GM23338 (cell line): ENCODE measurements at regions not wholly inside any gene's neighbourhood (a gene's known extent, or its start where the extent isn't known, plus 50 kb on each side); places are given as distances from the start of the nearest gene placed in this dataset.

Experiments used
- ATAC-seq: fragments of 200-7000 bp; cut with Tn5 transposase; 3 replicates; pipeline ENCODE4 v1.9.1; 2020
- DNase-seq: peaks from one replicate; pipeline ENCODE4 v3.0.0-alpha.2; 2015; ENCODE audit warnings: low spot score
- H2AFZ ChIP-seq: fragments of 200-600 bp; sonication (generic); 2 replicates; pipeline ENCODE4 v1.8.0; 2016; ENCODE audit warnings: antibody characterized with exemption, mild to moderate bottlenecking, moderate library complexity
- H3F3A ChIP-seq: fragments of 200-600 bp; sonication (generic); replicated peaks from 2 replicates; pipeline ENCODE4 v1.8.0; 2017; ENCODE audit warnings: antibody characterized with exemption, mixed run types, low read depth
- H3K27ac ChIP-seq: fragments of 200-600 bp; sonication (generic); 2 replicates; pipeline ENCODE4 v1.6.1; 2016; ENCODE audit warnings: low read depth
- H3K27me3 ChIP-seq: fragments of 200-600 bp; sonication (generic); 2 replicates; pipeline ENCODE4 v1.8.0; 2016; ENCODE audit warnings: mild to moderate bottlenecking, mixed run types, moderate library complexity; ENCODE audit not compliant: insufficient read depth
- H3K36me3 ChIP-seq: fragments of 200-600 bp; sonication (generic); 2 replicates; pipeline ENCODE4 v1.8.0; 2016; ENCODE audit warnings: mild to moderate bottlenecking; ENCODE audit not compliant: insufficient read depth
- H3K4me1 ChIP-seq: fragments of 200-600 bp; sonication (generic); 2 replicates; pipeline ENCODE4 v1.8.0; 2016; ENCODE audit warnings: mild to moderate bottlenecking, moderate library complexity; ENCODE audit not compliant: insufficient read depth
- H3K4me2 ChIP-seq: fragments of 200-600 bp; sonication (generic); 2 replicates; pipeline ENCODE4 v1.7.1; 2017; ENCODE audit warnings: mixed run types
- H3K4me3 ChIP-seq: fragments of 200-600 bp; sonication (generic); 2 replicates; pipeline ENCODE4 v1.6.1; 2016; ENCODE audit warnings: mixed run types
- H3K79me2 ChIP-seq: fragments of 200-600 bp; sonication (generic); replicated peaks from 2 replicates; pipeline ENCODE4 v1.8.0; 2017; ENCODE audit warnings: mild to moderate bottlenecking; ENCODE audit not compliant: insufficient read depth
- H3K9me2 ChIP-seq: fragments of 200-600 bp; sonication (generic); 2 replicates; pipeline ENCODE4 v1.8.0; 2017; ENCODE audit not compliant: insufficient read depth
- H4K20me1 ChIP-seq: fragments of 200-600 bp; sonication (generic); replicated peaks from 2 replicates; pipeline ENCODE4 v1.8.0; 2017; ENCODE audit warnings: mild to moderate bottlenecking; ENCODE audit not compliant: insufficient read depth
- H3K27ac Mint-ChIP-seq: 2 replicates; pipeline ENCODE4 v1.8.0; 2020; ENCODE audit warnings: inconsistent platforms, mild to moderate bottlenecking, moderate library complexity, mixed read lengths
- H3K27me3 Mint-ChIP-seq: 3 replicates; pipeline ENCODE4 v1.8.0; 2022; ENCODE audit warnings: low read depth, mild to moderate bottlenecking, moderate library complexity, mixed read lengths, inconsistent platforms; ENCODE audit not compliant: insufficient read depth, poor library complexity
- H3K36me3 Mint-ChIP-seq: 3 replicates; pipeline ENCODE4 v1.8.0; 2021; ENCODE audit warnings: low read depth, mild to moderate bottlenecking, inconsistent platforms, moderate library complexity, mixed read lengths
- H3K4me1 Mint-ChIP-seq: 3 replicates; pipeline ENCODE4 v1.8.0; 2020; ENCODE audit warnings: mild to moderate bottlenecking, inconsistent platforms, mixed read lengths
- H3K4me3 Mint-ChIP-seq: 3 replicates; pipeline ENCODE4 v1.8.0; 2021; ENCODE audit warnings: moderate library complexity, mild to moderate bottlenecking, inconsistent platforms, mixed read lengths
- H3K9me3 Mint-ChIP-seq: 3 replicates; pipeline ENCODE4 v1.8.0; 2020; ENCODE audit warnings: moderate library complexity, mild to moderate bottlenecking, inconsistent platforms, mixed read lengths
- CREB1 ChIP-seq: fragments of 250-450 bp; sonication (Bioruptor Pico); IDR thresholded peaks from 2 replicates; pipeline ENCODE4 v1.5.0; 2020; ENCODE audit warnings: low read depth, mild to moderate bottlenecking, moderate library complexity
- CTCF ChIP-seq, 2 experiments: fragments of 200-600 bp in 1 of 2; sonication (generic) in 1 of 2; conservative IDR thresholded peaks; 2 replicates each; pipeline versions ENCODE4 v1.5.1 to v1.6.1; 2016 to 2017; ENCODE audit warnings: antibody characterized with exemption in 2 of 2, low read depth in 2 of 2, mild to moderate bottlenecking in 2 of 2, moderate library complexity in 1 of 2
- ETS1 ChIP-seq: IDR thresholded peaks from 2 replicates; pipeline ENCODE4 v1.6.1; 2016; ENCODE audit warnings: antibody characterized with exemption
- EZH2 ChIP-seq: fragments of 200-600 bp; sonication (generic); IDR thresholded peaks from one replicate; pipeline ENCODE4 v1.8.0; 2017; ENCODE audit warnings: antibody characterized with exemption, mild to moderate bottlenecking, low read depth; ENCODE audit not compliant: unreplicated experiment
- EZH2phosphoT487 ChIP-seq: fragments of 200-600 bp; sonication (generic); IDR thresholded peaks from one replicate; pipeline ENCODE4 v1.8.1; 2018; ENCODE audit warnings: antibody characterized with exemption; ENCODE audit not compliant: unreplicated experiment
- JUNB ChIP-seq: IDR thresholded peaks from one replicate; pipeline ENCODE4 v1.6.1; 2016; ENCODE audit warnings: antibody characterized with exemption; ENCODE audit not compliant: unreplicated experiment
- NANOG ChIP-seq: IDR thresholded peaks from 2 replicates; pipeline ENCODE4 v1.6.1; 2016; ENCODE audit warnings: antibody characterized with exemption, borderline replicate concordance
- POLR2AphosphoS5 ChIP-seq: IDR thresholded peaks from 2 replicates; pipeline ENCODE4 v1.6.1; 2016; ENCODE audit warnings: antibody characterized with exemption, low read depth
- REST ChIP-seq: IDR thresholded peaks from one replicate; pipeline ENCODE4 v1.6.1; 2018; ENCODE audit warnings: antibody characterized with exemption; ENCODE audit not compliant: unreplicated experiment
- STAT1 ChIP-seq: IDR thresholded peaks from one replicate; pipeline ENCODE4 v1.6.1; 2016; ENCODE audit warnings: antibody characterized with exemption; ENCODE audit not compliant: unreplicated experiment
- ZNF114 ChIP-seq: fragments of 250-450 bp; sonication (Bioruptor Pico); IDR thresholded peaks from 2 replicates; pipeline ENCODE4 v1.5.0; 2020; ENCODE audit warnings: mild to moderate bottlenecking, moderate library complexity

- no peak overlapping the region for H3K27ac ChIP-seq
Measured at GRCh38 chr5:169435506-169436229, 134.7 kb upstream of the SLIT3 start.

GRCh38 chr5:169433221-169433651 is 132.3 kb upstream of the SLIT3 start:
- H3K36me3 ChIP-seq, result no peaks in the 10 kb centered on the region
- Mint-ChIP-seq H3K4me3 (no peak overlapping the region), H3K27me3 (no peaks in the 10 kb centered on the region), H3K27ac (no peak overlapping the region), H3K4me1 (no peaks in the 10 kb centered on the region), H3K9me3 (no peaks in the 10 kb centered on the region), H3K36me3 (no peaks in the 10 kb centered on the region)
- H4K20me1 ChIP-seq, result no peaks in the 10 kb centered on the region
- TF ChIP-seq CTCF (conservative IDR thresholded peaks at IDR 0.05; ENCODE audit: low read depth in 2 of 2), result no peak
- TF ChIP-seq REST, result no peak
- no peak for TF ChIP-seq EZH2phosphoT487
- TF ChIP-seq POLR2AphosphoS5, result no peak
- TF ChIP-seq STAT1, result no peak
- TF ChIP-seq ETS1, result no peak
- H3K4me3 ChIP-seq, result no peak overlapping the region
- H3K4me1 ChIP-seq, result no peaks in the 10 kb centered on the region
- no peak overlapping the region for H2AFZ ChIP-seq
- no peaks in the 10 kb centered on the region for H3K27me3 ChIP-seq
- H3K27ac ChIP-seq, result no peak overlapping the region
- no peaks in the 10 kb centered on the region for H3F3A ChIP-seq
- no peak overlapping the region for H3K4me2 ChIP-seq
- H3K9me2 ChIP-seq, result peaks cover 12% of the 10 kb centered on the region
- ATAC-seq (no peak), DNase-seq (no peak)
- H3K79me2 ChIP-seq, result no peaks in the 10 kb centered on the region

More at GRCh38 chr5:169435506-169436229, 134.7 kb upstream of the SLIT3 start:
- Histone ChIP-seq H4K20me1 (no peaks in the 10 kb centered on the region), H3K9me2 (peaks cover 20% of the 10 kb centered on the region), H2AFZ (peak overlapping the region; percentile 15; the same call in 1 of the 2 replicates), H3K4me3 (no peak overlapping the region), H3K27me3 (no peaks in the 10 kb centered on the region), H3K4me1 (no peaks in the 10 kb centered on the region), H3K36me3 (no peaks in the 10 kb centered on the region), H3F3A (no peaks in the 10 kb centered on the region), H3K79me2 (no peaks in the 10 kb centered on the region), H3K4me2 (no peak overlapping the region)
- H3K4me3 Mint-ChIP-seq, result no peak overlapping the region
- ATAC-seq, result no peak
- H3K36me3 Mint-ChIP-seq, result no peaks in the 10 kb centered on the region
- DNase-seq, result no peak
- no peaks in the 10 kb centered on the region for H3K9me3 Mint-ChIP-seq
- H3K27ac Mint-ChIP-seq, result no peak overlapping the region
- TF ChIP-seq CTCF (conservative IDR thresholded peaks at IDR 0.05; ENCODE audit: low read depth in 2 of 2) (no peak), CREB1 (no peak), EZH2 (no peak), ZNF114 (no peak), STAT1 (no peak), ETS1 (no peak), EZH2phosphoT487 (no peak), NANOG (no peak), JUNB (no peak)
- H3K27me3 Mint-ChIP-seq, result no peaks in the 10 kb centered on the region
- H3K4me1 Mint-ChIP-seq, result no peaks in the 10 kb centered on the region
